Activated B cell treated with CpG ODN at 0.5 μM for 24 hours (primary cell): ENCODE measurements at regions not wholly inside any gene's neighbourhood (a gene's known extent, or its start where the extent isn't known, plus 50 kb on each side); places are given as distances from the start of the nearest gene placed in this dataset.
"Not testable (repeated sequence)": the region's sequence is repeated elsewhere in the genome, so short reads cannot be mapped to it uniquely, and the experiment has no call there.

ENCODE experiments used
- ATAC-seq: fragments of 200-7000 bp; cut with Tn5 transposase; one replicate; pipeline ENCODE4 v1.10.0; 2021; ENCODE audit warnings: low read depth, mild to moderate bottlenecking, moderate library complexity
- CTCF ChIA-PET: fragments of 350-600 bp; sonication (Branson Sonifier 250); formaldehyde crosslinking; loops from one replicate; lab custom pipeline; 2021; ENCODE audit warnings: antibody characterized with exemption; lab: Charles Lee
- POLR2A ChIA-PET: fragments of 350-600 bp; sonication (Branson Sonifier 250); formaldehyde crosslinking; loops from one replicate; lab custom pipeline; 2021; ENCODE audit warnings: antibody characterized with exemption; lab: Charles Lee
- DNase-seq: peaks from one replicate; pipeline ENCODE4 v3.0.0; 2022
- H3K27ac Mint-ChIP-seq: one replicate; pipeline ENCODE4 v1.8.0; 2020; ENCODE audit warnings: mixed read lengths
- H3K27me3 Mint-ChIP-seq: one replicate; pipeline ENCODE4 v1.8.0; 2021; ENCODE audit warnings: mixed read lengths
- H3K36me3 Mint-ChIP-seq: one replicate; pipeline ENCODE4 v1.8.0; 2021; ENCODE audit warnings: low read depth, mixed read lengths
- H3K4me1 Mint-ChIP-seq: one replicate; pipeline ENCODE4 v1.8.0; 2021; ENCODE audit warnings: mixed read lengths
- H3K4me3 Mint-ChIP-seq: one replicate; pipeline ENCODE4 v1.8.0; 2020; ENCODE audit warnings: mild to moderate bottlenecking, mixed read lengths
- H3K9me3 Mint-ChIP-seq: one replicate; pipeline ENCODE4 v1.8.0; 2020; ENCODE audit warnings: mixed read lengths
- CTCF ChIP-seq: fragments of 200-600 bp; IDR thresholded peaks from one replicate; pipeline ENCODE4 v1.8.0; 2022; ENCODE audit warnings: antibody characterized with exemption, mild to moderate bottlenecking
- intact Hi-C: fragments of 100-400 bp; cut with micrococcal nuclease; formaldehyde crosslinking; loops from one replicate; pipeline ENCODE4 v1.15.1; 2024

GRCh38 chr12:131280426-131280825, 326.7 kb downstream of the ADGRD1 start:
- Mint-ChIP-seq H3K4me3 (no peak overlapping the region), H3K27ac (no peak overlapping the region), H3K27me3 (no peaks in the 10 kb centered on the region), H3K4me1 (no peaks in the 10 kb centered on the region), H3K9me3 (no peaks in the 10 kb centered on the region), H3K36me3 (no peaks in the 10 kb centered on the region)
- ATAC-seq: no peak
- ChIA-PET POLR2A (no interaction called here), CTCF (no interaction called here)
- no peak for TF ChIP-seq CTCF
- intact Hi-C loops: no loop called here
- DNase-seq: no peak

GRCh38 chr12:131281016-131281415, 327.3 kb downstream of the ADGRD1 start:
- intact Hi-C loops: no loop called here
- H3K27me3 Mint-ChIP-seq: no peaks in the 10 kb centered on the region
- POLR2A ChIA-PET: no interaction called here
- H3K9me3 Mint-ChIP-seq: no peaks in the 10 kb centered on the region
- no peaks in the 10 kb centered on the region for H3K4me1 Mint-ChIP-seq
- TF ChIP-seq CTCF: no peak
- H3K4me3 Mint-ChIP-seq: no peak overlapping the region
- no peak overlapping the region for H3K27ac Mint-ChIP-seq
- CTCF ChIA-PET: no interaction called here
- H3K36me3 Mint-ChIP-seq: no peaks in the 10 kb centered on the region
- ATAC-seq (no peak), DNase-seq (no peak)

GRCh38 chr12:131282292-131283080, 328.8 kb downstream of the ADGRD1 start:
- Mint-ChIP-seq H3K9me3 (no peaks in the 10 kb centered on the region), H3K4me1 (no peaks in the 10 kb centered on the region), H3K4me3 (no peak overlapping the region), H3K27me3 (no peaks in the 10 kb centered on the region), H3K27ac (no peak overlapping the region), H3K36me3 (no peaks in the 10 kb centered on the region)
- ChIA-PET CTCF (no interaction called here), POLR2A (no interaction called here)
- no peak for DNase-seq
- ATAC-seq: no peak
- TF ChIP-seq CTCF: no peak
- intact Hi-C loops: no loop called here

GRCh38 chr12:131283191-131283861, 329.6 kb downstream of the ADGRD1 start:
- no peak for ATAC-seq

GRCh38 chr12:131283862-131284825, 330.4 kb downstream of the ADGRD1 start:
- H3K9me3 Mint-ChIP-seq, ATAC-seq, intact Hi-C loops, DNase-seq, H3K27me3 Mint-ChIP-seq, H3K36me3 Mint-ChIP-seq, H3K4me1 Mint-ChIP-seq, H3K4me3 Mint-ChIP-seq, H3K27ac Mint-ChIP-seq, CTCF ChIA-PET, POLR2A ChIA-PET: not testable (repeated sequence)

More at GRCh38 chr12:131283191-131283861, 329.6 kb downstream of the ADGRD1 start:
- POLR2A ChIA-PET: no interaction called here
- CTCF ChIA-PET: no interaction called here
- Mint-ChIP-seq H3K4me3 (no peak overlapping the region), H3K9me3 (no peaks in the 10 kb centered on the region), H3K27ac (no peak overlapping the region), H3K4me1 (no peaks in the 10 kb centered on the region), H3K36me3 (no peaks in the 10 kb centered on the region), H3K27me3 (no peaks in the 10 kb centered on the region)
- no peak for DNase-seq
- TF ChIP-seq CTCF: no peak
- intact Hi-C loops: no loop called here

GRCh38 chr12:131284954-131285904, 331.5 kb downstream of the ADGRD1 start:
- H3K9me3 Mint-ChIP-seq, POLR2A ChIA-PET, H3K4me1 Mint-ChIP-seq, H3K27me3 Mint-ChIP-seq, DNase-seq, H3K36me3 Mint-ChIP-seq, H3K27ac Mint-ChIP-seq, ATAC-seq, H3K4me3 Mint-ChIP-seq, intact Hi-C loops, CTCF ChIA-PET: not testable (repeated sequence)

- ATAC-seq, H3K4me1 Mint-ChIP-seq, H3K27ac Mint-ChIP-seq, H3K9me3 Mint-ChIP-seq, POLR2A ChIA-PET, CTCF ChIA-PET, H3K27me3 Mint-ChIP-seq, intact Hi-C loops, DNase-seq, H3K4me3 Mint-ChIP-seq, H3K36me3 Mint-ChIP-seq: not testable (repeated sequence)
These were observed 332.2 kb downstream of the ADGRD1 start for GRCh38 chr12:131285905-131286295.
